ENCODE measurements at regions not wholly inside any gene's neighbourhood (a gene's known extent, or its start where the extent isn't known, plus 50 kb on each side); places are given as distances from the start of the nearest gene placed in this dataset.

DNA sequence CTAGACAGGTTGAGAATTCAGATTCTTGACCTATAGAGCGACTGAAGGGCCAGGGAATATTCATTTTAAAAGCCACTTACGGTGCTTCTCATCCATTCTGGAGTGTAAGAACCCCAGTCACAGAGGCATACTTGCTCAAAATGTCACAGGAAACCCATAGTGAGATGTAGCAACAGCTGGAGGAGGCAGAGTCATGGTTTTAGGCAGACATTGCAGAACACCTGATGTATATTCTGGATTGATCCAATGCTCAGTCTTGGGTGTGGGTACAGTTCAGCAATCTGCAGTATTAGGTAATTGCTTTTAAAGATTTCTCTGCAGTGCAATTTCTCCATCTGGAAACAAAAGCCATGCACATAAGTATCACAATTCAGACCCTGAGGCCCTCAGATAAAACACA is 137.4 kb upstream of the SLC22A23 start:
- TF ChIP-seq, protein P1, sequence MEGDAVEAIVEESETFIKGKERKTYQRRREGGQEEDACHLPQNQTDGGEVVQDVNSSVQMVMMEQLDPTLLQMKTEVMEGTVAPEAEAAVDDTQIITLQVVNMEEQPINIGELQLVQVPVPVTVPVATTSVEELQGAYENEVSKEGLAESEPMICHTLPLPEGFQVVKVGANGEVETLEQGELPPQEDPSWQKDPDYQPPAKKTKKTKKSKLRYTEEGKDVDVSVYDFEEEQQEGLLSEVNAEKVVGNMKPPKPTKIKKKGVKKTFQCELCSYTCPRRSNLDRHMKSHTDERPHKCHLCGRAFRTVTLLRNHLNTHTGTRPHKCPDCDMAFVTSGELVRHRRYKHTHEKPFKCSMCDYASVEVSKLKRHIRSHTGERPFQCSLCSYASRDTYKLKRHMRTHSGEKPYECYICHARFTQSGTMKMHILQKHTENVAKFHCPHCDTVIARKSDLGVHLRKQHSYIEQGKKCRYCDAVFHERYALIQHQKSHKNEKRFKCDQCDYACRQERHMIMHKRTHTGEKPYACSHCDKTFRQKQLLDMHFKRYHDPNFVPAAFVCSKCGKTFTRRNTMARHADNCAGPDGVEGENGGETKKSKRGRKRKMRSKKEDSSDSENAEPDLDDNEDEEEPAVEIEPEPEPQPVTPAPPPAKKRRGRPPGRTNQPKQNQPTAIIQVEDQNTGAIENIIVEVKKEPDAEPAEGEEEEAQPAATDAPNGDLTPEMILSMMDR (IDR thresholded peaks at IDR 0.05), result no peak
- no peak for TF ChIP-seq POLR2AphosphoS5 (IDR thresholded peaks at IDR 0.05; ENCODE audit: insufficient read depth in 1 of 2, low read depth in 1 of 2)
